A549 (cell line): ENCODE measurements at regions not wholly inside any gene's neighbourhood (a gene's known extent, or its start where the extent isn't known, plus 50 kb on each side); places are given as distances from the start of the nearest gene placed in this dataset.

Experiments
- ATAC-seq, 2 experiments: fragments of 200-7000 bp in 1 of 2; fragments of >200 bp in 1 of 2; cut with Nextera tagmentation in 1 of 2; cut with Tn5 transposase in 1 of 2; 3 replicates each; pipeline versions ENCODE4 v1.8.0 to v1.9.1; 2018 to 2020; ENCODE audit warnings: mild to moderate bottlenecking in 1 of 2, moderate library complexity in 1 of 2
- CTCF ChIA-PET: fragments of 300-600 bp; sonication (Branson Sonifier 250); formaldehyde crosslinking; extraction: SDS; loops from one replicate; lab custom pipeline; 2021; ENCODE audit warnings: antibody characterized with exemption, inconsistent platforms; lab: Yijun Ruan, JAX
- POLR2A ChIA-PET: fragments of 350-600 bp; formaldehyde crosslinking; extraction: SDS; loops from one replicate; lab custom pipeline; 2021; ENCODE audit warnings: antibody characterized with exemption, inconsistent platforms; lab: Yijun Ruan, JAX
- DNase-seq, 2 experiments: peaks; one replicate each; pipeline versions ENCODE4 v3.0.0 to v3.0.0-alpha.2; 2011 to 2016; ENCODE audit warnings: low read depth in 1 of 2, low spot score in 1 of 2
- FAIRE-seq: peaks from 2 replicates; lab custom pipeline; 2011; peaks lifted over from hg19 to GRCh38; lab: Jason Lieb, UNC
- H3K27ac ChIP-seq, 2 experiments: fragments of >200 bp; sonication (Bioruptor Twin); formaldehyde crosslinking; 3 replicates each; pipeline ENCODE4 v1.5.1; 2016 to 2017
- H3K4me1 ChIP-seq: fragments of >200 bp; sonication (Bioruptor Twin); formaldehyde crosslinking; 3 replicates; pipeline ENCODE4 v1.6.1; 2016
- H3K4me2 ChIP-seq: fragments of >200 bp; sonication (Bioruptor Twin); formaldehyde crosslinking; 3 replicates; pipeline ENCODE4 v1.6.1; 2016
- H3K4me3 ChIP-seq: fragments of >200 bp; sonication (Bioruptor Twin); formaldehyde crosslinking; 3 replicates; pipeline ENCODE4 v1.5.1; 2016
- H3K9me3 ChIP-seq: fragments of >200 bp; sonication (Bioruptor Twin); formaldehyde crosslinking; 3 replicates; pipeline ENCODE4 v1.6.1; 2016
- CTCF ChIP-seq: fragments of >200 bp; sonication (Bioruptor Twin); formaldehyde crosslinking; IDR thresholded peaks from 3 replicates; pipeline ENCODE4 v1.5.1; 2016
- EHF ChIP-seq: fragments of 250-450 bp; sonication (Bioruptor Pico); IDR thresholded peaks from 2 replicates; pipeline ENCODE4 v1.5.0; 2020; ENCODE audit warnings: mild to moderate bottlenecking
- EP300 ChIP-seq, 2 experiments: fragments of >200 bp; sonication (Bioruptor Twin); formaldehyde crosslinking; IDR thresholded peaks; 2 replicates in 1 of 2; 3 replicates in 1 of 2; pipeline ENCODE4 v1.6.1; 2016 to 2017
- FOSB ChIP-seq: fragments of 250-450 bp; sonication (Bioruptor Pico); IDR thresholded peaks from 2 replicates; pipeline ENCODE4 v1.5.0; 2020; ENCODE audit warnings: mild to moderate bottlenecking, moderate library complexity
- FOXS1 ChIP-seq: fragments of 250-450 bp; sonication (Bioruptor Pico); IDR thresholded peaks from 2 replicates; pipeline ENCODE4 v1.5.0; 2020; ENCODE audit warnings: mild to moderate bottlenecking, moderate library complexity
- GATA3 ChIP-seq: IDR thresholded peaks from 2 replicates; pipeline ENCODE4 v1.6.1; 2012; ENCODE audit warnings: borderline replicate concordance
- HEYL ChIP-seq: fragments of 250-450 bp; sonication (Bioruptor Pico); IDR thresholded peaks from 2 replicates; pipeline ENCODE4 v1.8.0; 2021; ENCODE audit warnings: mild to moderate bottlenecking, moderate library complexity
- HOXB13 ChIP-seq: fragments of 250-450 bp; sonication (Bioruptor Pico); IDR thresholded peaks from 2 replicates; pipeline ENCODE4 v1.5.0; 2020; ENCODE audit warnings: low read depth, mild to moderate bottlenecking, moderate library complexity
- MYC ChIP-seq: IDR thresholded peaks from 2 replicates; pipeline ENCODE4 v1.6.1; 2012; ENCODE audit warnings: mild to moderate bottlenecking, inconsistent platforms, low read length, improper control_type of control experiment, borderline replicate concordance
- RAD21 ChIP-seq, 2 experiments: fragments of >200 bp in 1 of 2; sonication (Bioruptor Twin) in 1 of 2; formaldehyde crosslinking in 1 of 2; IDR thresholded peaks in 1 of 2; conservative IDR thresholded peaks in 1 of 2; 2 replicates in 1 of 2; 3 replicates in 1 of 2; pipeline ENCODE4 v1.6.1; 2012 to 2018; ENCODE audit warnings: inconsistent platforms in 1 of 2
- RARB ChIP-seq: fragments of 250-450 bp; sonication (Bioruptor Pico); IDR thresholded peaks from 2 replicates; pipeline ENCODE4 v1.8.0; 2021; ENCODE audit warnings: mild to moderate bottlenecking, moderate library complexity
- SMC3 ChIP-seq: fragments of >200 bp; sonication (Bioruptor Twin); formaldehyde crosslinking; IDR thresholded peaks from 3 replicates; pipeline ENCODE4 v1.6.1; 2018; ENCODE audit warnings: inconsistent platforms
- ZFP36 ChIP-seq: fragments of 450-650 bp; IDR thresholded peaks from 2 replicates; pipeline ENCODE4 v1.6.1; 2014; ENCODE audit warnings: borderline replicate concordance; ENCODE audit not compliant: partially characterized antibody
- WGBS: methylation state at CpG from one replicate; pipeline ENCODE4 v1.1.6; 2017; ENCODE audit errors: missing lambda C conversion rate; 5-methylcytosine and 5-hydroxymethylcytosine counted together
- TF ChIP-seq, protein P1 (sequence below): fragments of 200-600 bp; sonication (generic); IDR thresholded peaks from 2 replicates; pipeline ENCODE4 v1.6.1; 2016; ENCODE audit warnings: antibody characterized with exemption, mild to moderate bottlenecking, moderate library complexity
- TF ChIP-seq, protein P2 (sequence below): IDR thresholded peaks from 2 replicates; pipeline ENCODE4 v1.6.1; 2012
- TF ChIP-seq, protein P3 (sequence below): IDR thresholded peaks from 2 replicates; pipeline ENCODE4 v1.6.1; 2012; ENCODE audit warnings: low read depth, borderline replicate concordance

GRCh38 chr20:53871541-53871940 is 198.9 kb downstream of the BCAS1 start:
- no peak overlapping the region for H3K4me3 ChIP-seq
- no peak for FAIRE-seq
- peaks cover 57% of the 10 kb centered on the region for H3K4me1 ChIP-seq
- CTCF ChIA-PET = interaction anchor here (1.0 to 1.9 kb wide), 8 partner anchors 8 to 293 kb away, joined by 3 to 13 read pairs (median 6); no protein-coding TSS in a partner anchor
- no peaks in the 10 kb centered on the region for H3K9me3 ChIP-seq
- WGBS = 58% methylated on average over 3 of the region's 3 CpGs
- TF ChIP-seq, protein P1, sequence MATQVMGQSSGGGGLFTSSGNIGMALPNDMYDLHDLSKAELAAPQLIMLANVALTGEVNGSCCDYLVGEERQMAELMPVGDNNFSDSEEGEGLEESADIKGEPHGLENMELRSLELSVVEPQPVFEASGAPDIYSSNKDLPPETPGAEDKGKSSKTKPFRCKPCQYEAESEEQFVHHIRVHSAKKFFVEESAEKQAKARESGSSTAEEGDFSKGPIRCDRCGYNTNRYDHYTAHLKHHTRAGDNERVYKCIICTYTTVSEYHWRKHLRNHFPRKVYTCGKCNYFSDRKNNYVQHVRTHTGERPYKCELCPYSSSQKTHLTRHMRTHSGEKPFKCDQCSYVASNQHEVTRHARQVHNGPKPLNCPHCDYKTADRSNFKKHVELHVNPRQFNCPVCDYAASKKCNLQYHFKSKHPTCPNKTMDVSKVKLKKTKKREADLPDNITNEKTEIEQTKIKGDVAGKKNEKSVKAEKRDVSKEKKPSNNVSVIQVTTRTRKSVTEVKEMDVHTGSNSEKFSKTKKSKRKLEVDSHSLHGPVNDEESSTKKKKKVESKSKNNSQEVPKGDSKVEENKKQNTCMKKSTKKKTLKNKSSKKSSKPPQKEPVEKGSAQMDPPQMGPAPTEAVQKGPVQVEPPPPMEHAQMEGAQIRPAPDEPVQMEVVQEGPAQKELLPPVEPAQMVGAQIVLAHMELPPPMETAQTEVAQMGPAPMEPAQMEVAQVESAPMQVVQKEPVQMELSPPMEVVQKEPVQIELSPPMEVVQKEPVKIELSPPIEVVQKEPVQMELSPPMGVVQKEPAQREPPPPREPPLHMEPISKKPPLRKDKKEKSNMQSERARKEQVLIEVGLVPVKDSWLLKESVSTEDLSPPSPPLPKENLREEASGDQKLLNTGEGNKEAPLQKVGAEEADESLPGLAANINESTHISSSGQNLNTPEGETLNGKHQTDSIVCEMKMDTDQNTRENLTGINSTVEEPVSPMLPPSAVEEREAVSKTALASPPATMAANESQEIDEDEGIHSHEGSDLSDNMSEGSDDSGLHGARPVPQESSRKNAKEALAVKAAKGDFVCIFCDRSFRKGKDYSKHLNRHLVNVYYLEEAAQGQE = no peak
- TF ChIP-seq EHF (no peak), FOXS1 (no peak), SMC3 (no peak), ZFP36 (no peak), EP300 (IDR thresholded peaks at IDR 0.05) (no peak), RAD21 (conservative IDR thresholded peaks at IDR 0.05 in 1 of 2, IDR thresholded peaks at IDR 0.05 in 1 of 2) (no peak), HEYL (CRISPR knock-in tag) (no peak), FOSB (no peak), HOXB13 (CRISPR knock-in tag) (no peak), CTCF (no peak), MYC (no peak)
- TF ChIP-seq, protein P2, sequence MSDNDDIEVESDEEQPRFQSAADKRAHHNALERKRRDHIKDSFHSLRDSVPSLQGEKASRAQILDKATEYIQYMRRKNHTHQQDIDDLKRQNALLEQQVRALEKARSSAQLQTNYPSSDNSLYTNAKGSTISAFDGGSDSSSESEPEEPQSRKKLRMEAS = no peak
- TF ChIP-seq, protein P3, sequence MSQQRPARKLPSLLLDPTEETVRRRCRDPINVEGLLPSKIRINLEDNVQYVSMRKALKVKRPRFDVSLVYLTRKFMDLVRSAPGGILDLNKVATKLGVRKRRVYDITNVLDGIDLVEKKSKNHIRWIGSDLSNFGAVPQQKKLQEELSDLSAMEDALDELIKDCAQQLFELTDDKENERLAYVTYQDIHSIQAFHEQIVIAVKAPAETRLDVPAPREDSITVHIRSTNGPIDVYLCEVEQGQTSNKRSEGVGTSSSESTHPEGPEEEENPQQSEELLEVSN = no peak
- no peak for DNase-seq
- POLR2A ChIA-PET = interaction anchor here (1.0 kb wide), 1 partner anchor 68 kb away, joined by 3 read pairs; no protein-coding TSS in a partner anchor
- H3K4me2 ChIP-seq = peak overlapping the region; percentile 72
- ATAC-seq = no peak
- H3K27ac ChIP-seq = peak overlapping the region; percentile 82 to 86

DNA sequence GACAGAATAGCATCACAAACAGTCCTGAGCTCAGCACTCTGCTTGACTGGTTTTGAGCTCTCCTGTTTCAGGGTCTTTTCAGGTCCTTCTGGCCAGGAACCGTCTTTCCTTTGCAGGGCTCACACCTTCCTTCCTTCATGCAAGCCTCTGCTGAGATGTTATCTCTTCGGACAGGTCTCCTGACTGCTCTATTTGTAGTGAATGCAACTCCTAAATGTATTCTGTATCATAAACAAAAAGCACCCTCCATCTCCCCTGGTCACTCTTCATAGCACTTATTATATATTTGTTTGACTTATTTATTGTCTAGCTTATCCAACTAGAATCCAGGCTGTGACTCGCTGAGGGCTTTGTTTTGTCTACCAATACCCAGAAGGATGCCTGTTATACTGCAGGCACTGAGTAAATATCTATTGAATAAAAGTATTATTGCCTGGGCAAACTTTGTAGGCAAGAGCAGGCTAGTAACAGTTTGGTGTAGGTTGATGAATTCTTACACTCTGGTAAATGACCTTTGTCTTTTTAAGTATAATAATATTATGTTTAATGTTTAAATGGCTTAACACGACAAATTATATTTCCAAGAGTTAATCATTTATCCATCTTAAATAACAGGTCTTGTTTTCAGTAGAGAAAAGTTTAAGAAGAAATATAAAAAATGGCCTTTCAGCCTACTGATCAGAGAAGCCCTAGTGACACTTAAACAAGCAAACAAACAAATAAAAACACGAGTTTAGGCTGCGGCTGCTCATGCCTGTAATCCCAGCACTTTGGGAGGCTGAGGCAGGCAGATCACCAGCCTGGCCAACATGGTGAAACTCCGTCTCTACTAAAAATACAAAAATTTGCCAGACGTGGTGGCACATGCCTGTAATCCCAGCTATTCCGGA is 199.7 kb downstream of the BCAS1 start:
- ChIA-PET CTCF (interaction anchor here (0.6 to 1.7 kb wide), 18 partner anchors 8 to 274 kb away, joined by 3 to 13 read pairs (median 4); no protein-coding TSS in a partner anchor), POLR2A (interaction anchor here (0.9 kb wide), 1 partner anchor 117 kb away, joined by 5 read pairs; no protein-coding TSS in a partner anchor)
- Histone ChIP-seq H3K4me3 (no peak overlapping the region), H3K9me3 (no peaks in the 10 kb centered on the region), H3K4me1 (peaks cover 62% of the 10 kb centered on the region), H3K4me2 (peak overlapping the region; percentile 72), H3K27ac (peak overlapping the region; percentile 82 to 86)
- DNase-seq (no peak), FAIRE-seq (no peak), ATAC-seq (peak in 1 of 2 experiments; percentile 10; a peak in 1 of 6 replicates)
- TF ChIP-seq GATA3 (peak; percentile 29; the same call in 1 of the 2 replicates), RARB (no peak)
- 28% methylated on average over 9 of the region's 9 CpGs for WGBS
